Tibial nerve (tissue), 4 donors: ENCODE measurements at regions not wholly inside any gene's neighbourhood (a gene's known extent, or its start where the extent isn't known, plus 50 kb on each side); places are given as distances from the start of the nearest gene placed in this dataset.

ENCODE experiments used
- DNase-seq, 2 donors: peaks; one replicate each; pipeline ENCODE4 v3.0.0-alpha.2; 2019; ENCODE audit warnings: low spot score in 2 of 2
- H3K27ac ChIP-seq, 4 donors: fragments of 200-600 bp; sonication (generic) in 3 of 4; one replicate each; pipeline ENCODE4 v1.5.1; 2017 to 2019; ENCODE audit warnings: mild to moderate bottlenecking in 1 of 4
- H3K27me3 ChIP-seq, 2 donors: fragments of 200-600 bp; sonication (generic) in 1 of 2; one replicate each; pipeline versions ENCODE4 v1.5.1 to v1.6.0; 2017 to 2019
- H3K36me3 ChIP-seq, 3 donors: fragments of 200-600 bp; sonication (generic); one replicate each; pipeline ENCODE4 v1.5.1; 2018 to 2019
- H3K4me1 ChIP-seq, 4 donors: fragments of 200-600 bp; sonication (generic) in 3 of 4; one replicate each; pipeline ENCODE4 v1.5.1; 2017 to 2019
- H3K4me3 ChIP-seq, 4 donors: fragments of 200-600 bp; sonication (generic) in 3 of 4; one replicate each; pipeline ENCODE4 v1.5.1; 2017 to 2019; ENCODE audit warnings: mild to moderate bottlenecking in 1 of 4, moderate library complexity in 1 of 4
- H3K9me3 ChIP-seq, 4 donors: fragments of 200-600 bp; sonication (generic) in 3 of 4; one replicate each; pipeline ENCODE4 v1.5.1; 2017 to 2019
- CTCF ChIP-seq, 5 experiments: fragments of 200-600 bp in 3 of 5; fragments of 450-650 bp in 2 of 5; sonication (generic) in 3 of 5; IDR thresholded peaks; one replicate each; pipeline ENCODE4 v1.5.1; 2016 to 2019; ENCODE audit warnings: antibody characterized with exemption in 5 of 5, mild to moderate bottlenecking in 3 of 5, moderate library complexity in 2 of 5
- EP300 ChIP-seq, 2 donors: sonication (generic); formaldehyde crosslinking; IDR thresholded peaks; one replicate each; pipeline ENCODE4 v1.6.1; 2017; ENCODE audit warnings: antibody characterized with exemption in 2 of 2, mild to moderate bottlenecking in 1 of 2
- POLR2A ChIP-seq, 2 donors: fragments of 450-650 bp; IDR thresholded peaks; one replicate each; pipeline ENCODE4 v1.6.1; 2017; ENCODE audit warnings: antibody characterized with exemption in 2 of 2, mild to moderate bottlenecking in 2 of 2, moderate library complexity in 2 of 2
- WGBS, 2 donors: methylation state at CpG; one replicate each; pipeline ENCODE4 v1.1.5; 2018; 5-methylcytosine and 5-hydroxymethylcytosine counted together

- no peaks in the 10 kb centered on the region for H3K9me3 ChIP-seq
- no peak overlapping the region for H3K27ac ChIP-seq
- no peak for DNase-seq
- 38 to 49% methylated on average over 3 of the region's 3 CpGs for WGBS, 2 donors
- no peaks in the 10 kb centered on the region for H3K27me3 ChIP-seq
- no peak overlapping the region for H3K4me3 ChIP-seq
- no peaks in the 10 kb centered on the region for H3K4me1 ChIP-seq
- TF ChIP-seq CTCF (IDR thresholded peaks at IDR 0.05): no peak
- no peak for TF ChIP-seq EP300 (IDR thresholded peaks at IDR 0.05)
- no peak for TF ChIP-seq POLR2A (IDR thresholded peaks at IDR 0.05)
- no peaks in the 10 kb centered on the region for H3K36me3 ChIP-seq
These were observed 714.4 kb downstream of the GATA3 start for GRCh38 chr10:8768852-8769251.

- H3K9me3 ChIP-seq: no peaks in the 10 kb centered on the region
- 80 to 87% methylated on average over 3 of the region's 3 CpGs for WGBS, 2 donors
- no peaks in the 10 kb centered on the region for H3K27me3 ChIP-seq
- DNase-seq: no peak
- no peaks in the 10 kb centered on the region for H3K36me3 ChIP-seq
- H3K4me3 ChIP-seq: no peak overlapping the region
- no peak overlapping the region for H3K27ac ChIP-seq
- TF ChIP-seq POLR2A (IDR thresholded peaks at IDR 0.05) (no peak), CTCF (IDR thresholded peaks at IDR 0.05) (no peak), EP300 (IDR thresholded peaks at IDR 0.05) (no peak)
- no peaks in the 10 kb centered on the region for H3K4me1 ChIP-seq
These were observed 722.6 kb downstream of the GATA3 start for GRCh38 chr10:8776926-8777622.

GRCh38 chr10:8778713-8779112, 724.2 kb downstream of the GATA3 start:
- H3K9me3 ChIP-seq: no peaks in the 10 kb centered on the region
- no peak for TF ChIP-seq EP300 (IDR thresholded peaks at IDR 0.05)
- TF ChIP-seq CTCF (IDR thresholded peaks at IDR 0.05): no peak
- TF ChIP-seq POLR2A (IDR thresholded peaks at IDR 0.05): no peak
- no peak overlapping the region for H3K4me3 ChIP-seq
- no peaks in the 10 kb centered on the region for H3K4me1 ChIP-seq
- H3K27me3 ChIP-seq: no peaks in the 10 kb centered on the region
- WGBS, 2 donors: 65 to 68% methylated on average over 3 of the region's 3 CpGs
- DNase-seq: no peak
- no peak overlapping the region for H3K27ac ChIP-seq
- no peaks in the 10 kb centered on the region for H3K36me3 ChIP-seq

- Histone ChIP-seq H3K9me3 (peaks cover 0 to 19% (median 0%) of the 10 kb centered on the region in 4 donors), H3K27me3 (no peaks in the 10 kb centered on the region), H3K4me1 (no peaks in the 10 kb centered on the region), H3K36me3 (no peaks in the 10 kb centered on the region), H3K4me3 (no peak overlapping the region), H3K27ac (no peak overlapping the region)
- DNase-seq: no peak
- TF ChIP-seq CTCF (IDR thresholded peaks at IDR 0.05) (no peak), EP300 (IDR thresholded peaks at IDR 0.05) (no peak), POLR2A (IDR thresholded peaks at IDR 0.05) (no peak)
These were observed 733.2 kb downstream of the GATA3 start for GRCh38 chr10:8787649-8788048.

DNA sequence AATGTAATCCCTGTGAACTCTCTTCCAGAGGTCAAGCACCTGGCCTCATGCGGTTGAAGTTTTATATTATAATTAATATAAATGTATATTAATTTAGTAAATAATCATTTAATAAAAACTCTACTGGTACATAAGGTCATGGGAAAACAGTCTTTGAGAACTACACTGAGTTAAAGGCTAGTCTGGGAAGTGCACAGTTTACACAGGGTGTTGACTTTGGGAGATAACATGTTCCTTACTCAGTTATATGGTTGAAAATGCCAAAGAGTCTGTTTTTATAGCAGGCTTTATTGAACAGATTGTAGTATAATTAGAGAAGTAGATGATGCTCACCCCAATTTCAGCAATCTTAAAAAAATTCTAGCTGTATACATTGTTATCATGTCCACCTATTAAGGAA, 735.9 kb downstream of the GATA3 start:
- no peaks in the 10 kb centered on the region for H3K36me3 ChIP-seq
- peaks cover 0 to 19% (median 0%) of the 10 kb centered on the region in 4 donors for H3K9me3 ChIP-seq
- H3K27me3 ChIP-seq: no peaks in the 10 kb centered on the region
- no peak overlapping the region for H3K27ac ChIP-seq
- 84% methylated on average over 1 of the region's 1 CpG for WGBS, 2 donors
- H3K4me1 ChIP-seq: no peaks in the 10 kb centered on the region
- no peak for DNase-seq
- TF ChIP-seq EP300 (IDR thresholded peaks at IDR 0.05) (no peak), CTCF (IDR thresholded peaks at IDR 0.05) (no peak), POLR2A (IDR thresholded peaks at IDR 0.05) (no peak)
- no peak overlapping the region for H3K4me3 ChIP-seq
